HG03139 (cell line): ENCODE measurements at regions not wholly inside any gene's neighbourhood (a gene's known extent, or its start where the extent isn't known, plus 50 kb on each side); places are given as distances from the start of the nearest gene placed in this dataset.

Experiments
- ATAC-seq: cut with Tn5 transposase; IDR thresholded peaks from one replicate; pipeline ENCODE4 v1.9.1; 2021; ENCODE audit not compliant: unreplicated experiment

- no peak for ATAC-seq
Measured at GRCh38 chr6:20312606-20313005, 89.1 kb upstream of the E2F3 start.

- ATAC-seq: no peak
Measured at GRCh38 chr6:20313051-20313450, 88.6 kb upstream of the E2F3 start.

GRCh38 chr6:20313960-20314530 is 87.6 kb upstream of the E2F3 start:
- no peak for ATAC-seq

GRCh38 chr6:20314866-20315845 is 86.5 kb upstream of the E2F3 start:
- ATAC-seq: no peak

- no peak for ATAC-seq
Measured at GRCh38 chr6:20317430-20317829, 84.2 kb upstream of the E2F3 start.

- no peak for ATAC-seq
Measured at GRCh38 chr6:20318851-20319387, 82.8 kb upstream of the E2F3 start.

GRCh38 chr6:20319520-20320357 is 81.9 kb upstream of the E2F3 start:
- peak; percentile 98 for ATAC-seq

- ATAC-seq: no peak
Measured at GRCh38 chr6:20325641-20326421, 75.8 kb upstream of the E2F3 start.

- no peak for ATAC-seq
Measured at GRCh38 chr6:20326422-20326728, 75.3 kb upstream of the E2F3 start.

- ATAC-seq: no peak
Measured at GRCh38 chr6:20327141-20327540, 74.5 kb upstream of the E2F3 start.

GRCh38 chr6:20328266-20328923 is 73.3 kb upstream of the E2F3 start:
- no peak for ATAC-seq

- ATAC-seq: no peak
Measured at GRCh38 chr6:20328924-20329300, 72.8 kb upstream of the E2F3 start.

GRCh38 chr6:20331042-20331441 is 70.6 kb upstream of the E2F3 start:
- no peak for ATAC-seq

GRCh38 chr6:20331625-20332024 is 70.1 kb upstream of the E2F3 start:
- no peak for ATAC-seq

- no peak for ATAC-seq
Measured at GRCh38 chr6:20332441-20333006, 69.2 kb upstream of the E2F3 start.

GRCh38 chr6:20333721-20334269 is 67.9 kb upstream of the E2F3 start:
- ATAC-seq: no peak

- no peak for ATAC-seq
Measured at GRCh38 chr6:20334334-20334733, 67.3 kb upstream of the E2F3 start.

- no peak for ATAC-seq
Measured at GRCh38 chr6:20334962-20335361, 66.7 kb upstream of the E2F3 start.

GRCh38 chr6:20335872-20336271 is 65.8 kb upstream of the E2F3 start:
- ATAC-seq: no peak

GRCh38 chr6:20338156-20338555 is 63.5 kb upstream of the E2F3 start:
- no peak for ATAC-seq
